Mesodermal cell (in vitro differentiated cells): ENCODE measurements at regions not wholly inside any gene's neighbourhood (a gene's known extent, or its start where the extent isn't known, plus 50 kb on each side); places are given as distances from the start of the nearest gene placed in this dataset.

Source experiments
- H3K27ac ChIP-seq: 2 replicates; pipeline ENCODE4 v1.7.0; 2013; ENCODE audit warnings: mild to moderate bottlenecking, low read depth, low read length, moderate library complexity; ENCODE audit not compliant: severe bottlenecking
- H3K36me3 ChIP-seq: 2 replicates; pipeline ENCODE4 v1.7.1; 2013; ENCODE audit warnings: mild to moderate bottlenecking, low read length, moderate library complexity; ENCODE audit not compliant: control insufficient read depth, insufficient read depth
- H3K4me1 ChIP-seq: one replicate; pipeline ENCODE4 v1.7.1; 2013; ENCODE audit warnings: mild to moderate bottlenecking, low read length; ENCODE audit not compliant: insufficient read depth, control insufficient read depth, poor library complexity, severe bottlenecking
- H3K4me3 ChIP-seq: 2 replicates; pipeline ENCODE4 v1.7.0; 2013; ENCODE audit warnings: low read length, control low read depth, mild to moderate bottlenecking; ENCODE audit not compliant: insufficient read depth, poor library complexity, severe bottlenecking; ENCODE audit errors: extremely low read depth
- H3K9me3 ChIP-seq: 2 replicates; pipeline ENCODE4 v1.7.1; 2013; ENCODE audit warnings: mild to moderate bottlenecking, low read length, moderate library complexity; ENCODE audit not compliant: control insufficient read depth
- WGBS, 2 experiments: methylation state at CpG; one replicate each; pipeline ENCODE4 v1.1.5; 2013; ENCODE audit warnings: missing lambda C conversion rate in 2 of 2; ENCODE audit not compliant: insufficient coverage in 2 of 2; 5-methylcytosine and 5-hydroxymethylcytosine counted together

DNA sequence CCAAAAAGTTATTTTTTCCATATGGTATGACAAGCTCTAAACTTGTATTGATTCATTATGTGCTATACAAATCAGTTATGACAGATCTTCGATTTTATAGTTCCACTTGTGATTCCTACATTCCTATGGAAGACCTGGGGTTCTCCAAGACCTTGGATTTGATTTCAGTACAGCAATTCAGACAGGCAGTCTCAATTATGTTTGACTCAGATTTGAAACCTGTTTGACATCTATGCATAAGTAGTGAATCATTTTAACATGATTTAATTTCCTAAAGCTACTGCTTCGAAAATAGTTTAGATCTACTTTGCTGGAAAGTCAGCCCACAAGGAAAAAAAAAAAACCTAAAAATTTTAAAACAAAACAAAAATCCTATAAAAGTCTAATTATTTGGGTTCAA is 820.4 kb downstream of the LUZP2 start:
- 100% methylated on average over 1 of the region's 2 CpGs; no CpG with 5 or more reads in 1 of the 2 experiments for WGBS, 2 experiments
- H3K4me3 ChIP-seq: no peak overlapping the region

DNA sequence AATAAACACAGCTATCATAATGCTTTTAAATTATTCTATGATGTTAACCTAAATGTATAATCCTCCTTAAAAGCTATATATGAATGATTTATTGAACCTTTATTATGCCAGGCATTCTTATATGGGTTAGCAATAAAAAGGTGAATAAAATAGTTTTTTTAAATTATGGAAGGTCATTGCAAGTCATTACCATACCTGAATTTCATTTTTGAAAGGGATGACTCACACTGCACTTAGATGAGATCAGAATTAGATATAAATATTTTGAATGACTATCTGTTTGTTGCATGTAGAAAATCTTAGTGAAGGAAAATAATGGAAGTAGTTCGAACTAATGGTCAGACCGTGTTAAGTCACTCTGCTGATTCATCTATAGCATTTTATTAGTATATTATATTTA is 822.3 kb downstream of the LUZP2 start:
- WGBS, 2 experiments: no CpG with 5 or more reads among the region's 2 CpGs
- Histone ChIP-seq H3K4me3 (no peak overlapping the region), H3K4me1 (no peaks in the 10 kb centered on the region), H3K27ac (no peak overlapping the region), H3K9me3 (no peaks in the 10 kb centered on the region), H3K36me3 (no peaks in the 10 kb centered on the region)

More for the DNA sequence above, 820.4 kb downstream of the LUZP2 start:
- Histone ChIP-seq H3K36me3 (no peaks in the 10 kb centered on the region), H3K27ac (no peak overlapping the region), H3K9me3 (no peaks in the 10 kb centered on the region), H3K4me1 (no peaks in the 10 kb centered on the region)

DNA sequence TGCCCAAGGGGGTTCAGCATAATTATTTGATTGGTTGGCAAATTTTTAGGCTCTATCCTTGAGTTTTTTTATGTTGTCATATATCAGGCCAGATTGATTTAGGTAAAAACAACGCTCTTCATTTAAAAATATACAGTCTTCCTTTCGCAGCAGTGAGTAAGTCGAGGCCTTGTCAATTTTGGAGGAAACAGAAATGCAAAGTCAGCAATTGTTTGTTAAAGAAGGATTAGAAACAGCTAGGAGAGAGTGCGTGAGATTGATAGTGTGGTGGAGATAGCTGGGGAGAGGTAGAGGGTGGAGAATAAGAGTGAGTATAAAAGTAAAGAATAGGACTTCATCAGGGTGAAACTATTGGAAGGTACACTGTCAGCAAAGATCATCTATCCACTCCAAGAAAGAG is 830.8 kb downstream of the LUZP2 start:
- no peaks in the 10 kb centered on the region for H3K4me1 ChIP-seq
- no peaks in the 10 kb centered on the region for H3K36me3 ChIP-seq
- 93% methylated on average over 1 to 3 of the region's 4 CpGs for WGBS, 2 experiments

DNA sequence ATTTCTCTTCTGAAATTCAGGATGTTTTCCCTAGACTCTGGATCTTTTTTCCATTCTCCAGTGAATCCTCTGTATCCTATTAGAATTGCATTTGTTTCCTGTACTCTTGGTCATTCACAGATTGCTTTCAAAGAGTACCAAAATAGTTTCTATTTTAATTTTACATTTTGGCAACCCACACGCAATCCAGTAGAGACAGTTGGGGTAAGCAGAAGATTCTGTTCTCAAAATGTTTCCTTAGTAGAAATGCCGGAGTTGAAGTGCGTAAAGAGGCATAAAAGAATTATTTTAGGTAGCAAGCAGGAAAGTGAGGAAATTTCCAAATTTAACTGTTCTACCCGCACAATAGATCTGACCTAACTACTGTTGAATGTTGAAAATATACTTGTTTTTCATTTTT is 842.4 kb downstream of the LUZP2 start:
- H3K4me1 ChIP-seq: no peaks in the 10 kb centered on the region
- 79 to 83% methylated on average over 1 to 2 of the region's 4 CpGs for WGBS, 2 experiments
- H3K4me3 ChIP-seq: no peak overlapping the region
- H3K9me3 ChIP-seq: no peaks in the 10 kb centered on the region
- H3K36me3 ChIP-seq: no peaks in the 10 kb centered on the region
- no peak overlapping the region for H3K27ac ChIP-seq

More for the DNA sequence above, 830.8 kb downstream of the LUZP2 start:
- H3K27ac ChIP-seq: no peak overlapping the region
- H3K9me3 ChIP-seq: no peaks in the 10 kb centered on the region
- no peak overlapping the region for H3K4me3 ChIP-seq

DNA sequence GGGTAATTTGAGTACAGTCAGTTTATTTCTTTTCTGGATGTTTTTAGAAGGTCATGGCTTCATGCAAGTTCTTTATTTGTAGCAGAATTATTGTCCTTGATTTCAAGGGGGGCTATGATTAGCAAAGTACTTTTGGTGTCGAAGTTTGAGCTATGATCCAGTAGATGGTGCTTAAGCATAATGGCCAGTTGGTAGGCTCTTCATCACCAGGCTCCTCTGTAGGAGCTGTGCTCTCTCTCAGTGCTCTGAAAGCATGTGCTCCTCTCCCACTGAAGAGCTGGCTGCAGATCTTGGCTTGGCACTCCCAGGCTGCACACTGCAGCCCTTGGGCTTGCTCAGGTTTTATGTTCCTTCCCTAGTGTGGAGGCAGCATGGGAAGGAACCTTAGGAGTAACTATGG is 852.7 kb downstream of the LUZP2 start:
- Histone ChIP-seq H3K9me3 (no peaks in the 10 kb centered on the region), H3K4me3 (no peak overlapping the region), H3K27ac (no peak overlapping the region), H3K4me1 (no peaks in the 10 kb centered on the region), H3K36me3 (no peaks in the 10 kb centered on the region)
- 90 to 100% methylated on average over 1 of the region's 1 CpG for WGBS, 2 experiments

DNA sequence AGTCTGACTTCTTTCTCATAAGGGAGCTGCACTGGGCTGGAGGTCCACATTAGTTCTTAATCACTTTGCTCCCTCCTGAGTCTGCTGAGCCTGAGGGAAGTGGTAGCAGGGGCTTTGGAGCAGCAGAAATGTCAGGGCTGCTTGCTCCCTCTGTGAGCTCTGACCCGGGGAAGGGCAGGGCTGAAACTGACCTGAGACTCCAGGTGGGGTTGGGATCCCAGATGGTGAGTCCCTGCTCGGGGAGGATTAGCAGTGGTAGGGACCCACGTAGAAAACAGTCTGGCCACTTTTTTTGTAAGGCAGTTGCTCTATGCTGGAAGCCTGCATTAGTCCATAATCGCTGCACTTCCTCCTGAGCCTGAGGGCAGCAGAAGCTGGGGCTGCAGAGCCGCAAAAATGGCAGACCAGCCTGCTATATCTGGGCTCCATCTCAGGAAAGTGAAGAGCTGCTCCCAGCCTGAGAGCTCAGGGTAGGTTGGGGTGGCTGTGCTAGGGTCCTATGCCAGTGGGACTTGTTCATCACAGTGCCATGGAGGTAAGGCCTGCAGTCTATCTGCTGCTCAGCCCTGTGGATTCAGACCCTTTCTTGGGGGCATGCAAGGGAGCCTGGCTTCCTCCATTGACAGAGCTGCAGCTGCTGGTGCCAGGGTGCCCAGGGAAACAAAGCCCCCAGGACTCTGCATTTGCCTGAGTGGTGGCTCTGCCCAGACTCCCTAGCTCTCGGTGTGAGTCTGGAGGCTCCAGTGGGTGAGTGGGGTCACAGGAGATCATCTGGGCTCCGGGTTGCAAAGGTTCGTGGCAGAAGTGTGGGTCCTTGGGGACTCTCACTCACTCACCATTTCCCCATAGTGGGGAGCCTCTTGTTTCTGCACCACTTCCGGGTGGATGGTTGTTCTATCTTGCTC is 854.3 kb downstream of the LUZP2 start:
- 92 to 97% methylated on average over 6 to 9 of the region's 9 CpGs for WGBS, 2 experiments
- Histone ChIP-seq H3K4me1 (no peaks in the 10 kb centered on the region), H3K4me3 (no peak overlapping the region), H3K36me3 (no peaks in the 10 kb centered on the region), H3K9me3 (no peaks in the 10 kb centered on the region), H3K27ac (no peak overlapping the region)

DNA sequence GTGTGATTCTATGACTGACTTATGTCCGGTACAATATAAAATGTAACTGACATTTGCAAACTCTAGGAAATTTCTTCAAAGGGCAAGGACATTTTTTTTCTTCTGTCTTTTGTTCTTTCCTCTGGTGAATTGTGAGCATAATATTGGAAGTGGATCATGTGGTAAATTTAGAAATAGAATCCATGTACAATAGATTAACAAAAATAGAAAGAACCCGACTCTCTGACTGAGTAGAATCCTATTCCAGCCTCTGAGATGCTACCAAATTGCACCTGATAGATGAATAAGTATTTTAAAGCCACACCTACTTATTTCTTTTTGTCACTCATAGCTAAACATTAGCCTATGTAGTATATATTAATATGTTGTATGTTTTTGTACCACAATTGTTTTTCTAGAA is 860.3 kb downstream of the LUZP2 start:
- Histone ChIP-seq H3K27ac (no peak overlapping the region), H3K4me3 (no peak overlapping the region), H3K4me1 (no peaks in the 10 kb centered on the region), H3K36me3 (no peaks in the 10 kb centered on the region), H3K9me3 (no peaks in the 10 kb centered on the region)
- no CpG with 5 or more reads among the region's 2 CpGs for WGBS, 2 experiments

DNA sequence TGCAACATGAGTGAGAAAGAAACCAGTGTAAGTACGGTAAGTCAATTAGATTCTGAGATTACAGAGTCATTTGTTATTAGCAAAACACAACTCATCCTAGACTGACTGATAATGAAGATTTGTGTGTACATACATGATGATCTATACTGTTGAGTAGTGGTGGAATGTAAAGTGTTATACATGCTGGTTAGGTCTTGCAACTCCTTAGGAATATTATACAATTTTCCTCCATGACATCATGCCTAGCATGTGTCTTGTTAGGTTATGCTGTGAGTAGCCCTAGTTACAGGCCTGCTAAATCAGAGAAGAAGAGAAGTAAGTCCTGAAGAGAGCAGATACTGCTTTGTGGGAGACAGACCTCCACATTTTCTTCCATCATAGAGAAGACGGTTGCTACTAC is 880.6 kb downstream of the LUZP2 start:
- no CpG with 5 or more reads among the region's 2 CpGs for WGBS, 2 experiments
- no peaks in the 10 kb centered on the region for H3K36me3 ChIP-seq
- no peaks in the 10 kb centered on the region for H3K4me1 ChIP-seq

DNA sequence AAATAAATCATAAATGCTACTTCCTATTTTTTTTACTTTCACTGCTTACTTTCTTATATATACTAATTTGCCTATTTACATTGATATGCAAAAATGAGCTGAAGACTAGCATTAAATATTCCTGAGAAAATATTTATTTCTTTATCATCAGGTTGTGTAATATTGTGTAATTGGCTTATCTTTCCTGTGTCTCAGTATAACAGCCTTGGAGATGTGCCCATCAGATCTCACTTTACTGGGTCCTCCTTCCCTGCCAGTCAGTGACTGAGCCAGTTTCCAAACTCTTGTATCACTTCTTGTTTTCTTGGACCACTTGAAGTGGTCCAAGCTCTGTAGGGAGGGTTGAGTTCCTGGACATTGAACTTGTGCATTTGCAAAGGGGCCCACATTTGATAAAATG is 900.0 kb downstream of the LUZP2 start:
- Histone ChIP-seq H3K4me1 (no peaks in the 10 kb centered on the region), H3K9me3 (no peaks in the 10 kb centered on the region), H3K36me3 (no peaks in the 10 kb centered on the region), H3K4me3 (no peak overlapping the region), H3K27ac (no peak overlapping the region)

More for the DNA sequence above, 880.6 kb downstream of the LUZP2 start:
- Histone ChIP-seq H3K27ac (no peak overlapping the region), H3K4me3 (no peak overlapping the region), H3K9me3 (no peaks in the 10 kb centered on the region)

DNA sequence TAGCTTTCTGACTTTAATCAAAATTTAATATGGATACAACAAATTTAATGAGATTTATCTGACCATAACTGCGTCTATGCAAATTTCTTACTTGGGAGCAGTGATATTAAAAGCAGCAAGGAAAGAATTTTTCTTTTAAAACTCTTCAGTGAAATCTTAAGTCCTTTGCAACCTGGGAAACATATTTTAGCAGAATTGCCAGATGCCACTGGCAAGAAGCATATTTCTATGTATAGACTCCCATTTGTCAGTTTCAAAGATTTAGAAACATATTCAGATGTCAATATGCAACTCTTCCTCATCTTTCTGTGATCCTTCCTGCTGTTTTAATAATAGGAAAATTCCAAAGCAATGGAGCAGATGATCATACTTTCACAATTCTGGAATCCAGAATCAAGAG is 911.3 kb downstream of the LUZP2 start:
- H3K27ac ChIP-seq: no peak overlapping the region
- WGBS, 2 experiments: 67% methylated on average over 1 of the region's 1 CpG; no CpG with 5 or more reads in 1 of the 2 experiments
- no peaks in the 10 kb centered on the region for H3K4me1 ChIP-seq
- no peaks in the 10 kb centered on the region for H3K9me3 ChIP-seq
- H3K36me3 ChIP-seq: no peaks in the 10 kb centered on the region
- H3K4me3 ChIP-seq: no peak overlapping the region

DNA sequence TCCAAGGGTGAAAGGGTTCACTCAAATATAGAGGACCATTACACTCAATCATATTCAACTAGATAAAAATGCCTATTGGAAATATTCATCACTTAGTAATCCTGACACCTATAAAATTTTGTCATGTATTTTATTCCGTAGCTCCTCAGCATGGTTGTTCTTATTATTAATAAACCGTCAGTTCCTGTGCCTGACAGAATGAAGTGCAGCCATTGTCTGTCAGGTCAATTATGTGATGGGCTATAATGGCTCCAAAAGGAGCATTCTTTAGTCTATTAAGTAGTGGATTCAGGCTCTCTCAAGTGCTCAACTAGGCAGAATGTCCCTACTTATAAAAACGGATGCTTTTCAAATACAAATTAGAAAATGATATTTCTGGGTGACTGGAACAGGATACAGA is 916.1 kb upstream of the ANO3 start:
- Histone ChIP-seq H3K4me1 (no peaks in the 10 kb centered on the region), H3K4me3 (no peak overlapping the region), H3K27ac (no peak overlapping the region), H3K9me3 (no peaks in the 10 kb centered on the region), H3K36me3 (no peaks in the 10 kb centered on the region)
- no CpG with 5 or more reads among the region's 3 CpGs for WGBS, 2 experiments
